ENCODE measurements at regions not wholly inside any gene's neighbourhood (a gene's known extent, or its start where the extent isn't known, plus 50 kb on each side); places are given as distances from the start of the nearest gene placed in this dataset.

DNA sequence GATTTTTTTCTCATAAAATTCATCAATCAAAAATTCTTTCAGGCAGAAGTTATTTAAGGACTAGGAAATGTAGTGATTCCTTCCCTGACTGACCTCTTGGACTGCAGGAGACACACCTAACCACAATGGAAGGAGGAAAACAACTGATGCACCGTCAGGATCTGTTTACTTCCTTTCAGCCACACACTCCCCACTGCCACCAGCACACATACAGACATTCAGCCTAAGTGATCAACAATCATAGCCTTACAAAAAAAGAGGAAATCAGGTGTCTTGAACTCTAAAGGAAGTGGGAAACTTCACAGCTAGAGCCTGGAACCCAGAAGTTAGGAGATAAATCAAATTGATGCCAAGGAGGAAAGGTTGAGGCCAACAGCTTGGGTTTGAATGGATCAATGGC, 213.5 kb upstream of the ACVR2A start:
- H3K4me1 Mint-ChIP-seq, result no peaks in the 10 kb centered on the region
- ATAC-seq, result no peak

More for the DNA sequence above, 213.5 kb upstream of the ACVR2A start:
- Histone ChIP-seq H3K4me1 (ENCODE audit: insufficient read depth) (no peaks in the 10 kb centered on the region), H3K4me3 (no peak overlapping the region), H3K27ac (ENCODE audit: low read depth) (no peak overlapping the region), H3K9me2 (ENCODE audit: insufficient read depth) (0 out of 2 replicates have a peak, but pooled peaks cover 22% of the 10 kb centered on the region), H3K27me3 (ENCODE audit: insufficient read depth) (no peaks in the 10 kb centered on the region), H3K4me2 (no peak overlapping the region), H2AFZ (no peak overlapping the region), H3F3A (replicated peaks; ENCODE audit: low read depth) (no peaks in the 10 kb centered on the region), H4K20me1 (replicated peaks; ENCODE audit: insufficient read depth) (no peaks in the 10 kb centered on the region), H3K79me2 (replicated peaks; ENCODE audit: insufficient read depth) (no peaks in the 10 kb centered on the region), H3K36me3 (ENCODE audit: insufficient read depth) (no peaks in the 10 kb centered on the region)
- Mint-ChIP-seq H3K4me3 (no peak overlapping the region), H3K9me3 (no peaks in the 10 kb centered on the region), H3K27ac (no peak overlapping the region), H3K36me3 (ENCODE audit: low read depth) (no peaks in the 10 kb centered on the region), H3K27me3 (ENCODE audit: insufficient read depth, low read depth, poor library complexity) (peaks cover 2% of the 10 kb centered on the region)
- TF ChIP-seq EZH2phosphoT487 (IDR thresholded peaks at IDR 0.05; ENCODE audit: unreplicated experiment) (no peak), ZNF462 (CRISPR knock-in tag; IDR thresholded peaks at IDR 0.05) (no peak), CTCF (conservative IDR thresholded peaks at IDR 0.05; ENCODE audit: low read depth in 2 of 2) (no peak), EZH2 (IDR thresholded peaks at IDR 0.05; ENCODE audit: low read depth, unreplicated experiment) (no peak), STAT1 (IDR thresholded peaks at IDR 0.05; ENCODE audit: unreplicated experiment) (no peak), ETS1 (IDR thresholded peaks at IDR 0.05) (no peak), ZNF331 (CRISPR knock-in tag; IDR thresholded peaks at IDR 0.05; ENCODE audit: low read depth) (no peak), POLR2AphosphoS5 (IDR thresholded peaks at IDR 0.05; ENCODE audit: low read depth) (no peak), JUNB (IDR thresholded peaks at IDR 0.05; ENCODE audit: unreplicated experiment) (no peak), ZNF114 (CRISPR knock-in tag; IDR thresholded peaks at IDR 0.05) (no peak), CREB1 (CRISPR knock-in tag; IDR thresholded peaks at IDR 0.05; ENCODE audit: low read depth) (no peak), NANOG (IDR thresholded peaks at IDR 0.05; ENCODE audit: borderline replicate concordance) (no peak)
- TF ChIP-seq, protein P1, sequence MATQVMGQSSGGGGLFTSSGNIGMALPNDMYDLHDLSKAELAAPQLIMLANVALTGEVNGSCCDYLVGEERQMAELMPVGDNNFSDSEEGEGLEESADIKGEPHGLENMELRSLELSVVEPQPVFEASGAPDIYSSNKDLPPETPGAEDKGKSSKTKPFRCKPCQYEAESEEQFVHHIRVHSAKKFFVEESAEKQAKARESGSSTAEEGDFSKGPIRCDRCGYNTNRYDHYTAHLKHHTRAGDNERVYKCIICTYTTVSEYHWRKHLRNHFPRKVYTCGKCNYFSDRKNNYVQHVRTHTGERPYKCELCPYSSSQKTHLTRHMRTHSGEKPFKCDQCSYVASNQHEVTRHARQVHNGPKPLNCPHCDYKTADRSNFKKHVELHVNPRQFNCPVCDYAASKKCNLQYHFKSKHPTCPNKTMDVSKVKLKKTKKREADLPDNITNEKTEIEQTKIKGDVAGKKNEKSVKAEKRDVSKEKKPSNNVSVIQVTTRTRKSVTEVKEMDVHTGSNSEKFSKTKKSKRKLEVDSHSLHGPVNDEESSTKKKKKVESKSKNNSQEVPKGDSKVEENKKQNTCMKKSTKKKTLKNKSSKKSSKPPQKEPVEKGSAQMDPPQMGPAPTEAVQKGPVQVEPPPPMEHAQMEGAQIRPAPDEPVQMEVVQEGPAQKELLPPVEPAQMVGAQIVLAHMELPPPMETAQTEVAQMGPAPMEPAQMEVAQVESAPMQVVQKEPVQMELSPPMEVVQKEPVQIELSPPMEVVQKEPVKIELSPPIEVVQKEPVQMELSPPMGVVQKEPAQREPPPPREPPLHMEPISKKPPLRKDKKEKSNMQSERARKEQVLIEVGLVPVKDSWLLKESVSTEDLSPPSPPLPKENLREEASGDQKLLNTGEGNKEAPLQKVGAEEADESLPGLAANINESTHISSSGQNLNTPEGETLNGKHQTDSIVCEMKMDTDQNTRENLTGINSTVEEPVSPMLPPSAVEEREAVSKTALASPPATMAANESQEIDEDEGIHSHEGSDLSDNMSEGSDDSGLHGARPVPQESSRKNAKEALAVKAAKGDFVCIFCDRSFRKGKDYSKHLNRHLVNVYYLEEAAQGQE (IDR thresholded peaks at IDR 0.05; ENCODE audit: unreplicated experiment), result no peak
- no peak for DNase-seq (ENCODE audit: low spot score)

Measured in GM23338 (cell line).